HG02884 (cell line): ENCODE measurements at regions not wholly inside any gene's neighbourhood (a gene's known extent, or its start where the extent isn't known, plus 50 kb on each side); places are given as distances from the start of the nearest gene placed in this dataset.
A peak's percentile ranks its signal among the peaks of the same experiment; 100 is the strongest.
"Not testable (repeated sequence)": the region's sequence is repeated elsewhere in the genome, so short reads cannot be mapped to it uniquely, and the experiment has no call there.

Experiments used
- ATAC-seq: cut with Tn5 transposase; IDR thresholded peaks from one replicate; pipeline ENCODE4 v1.9.1; 2021; ENCODE audit warnings: mild to moderate bottlenecking, moderate library complexity; ENCODE audit not compliant: unreplicated experiment

GRCh38 chr1:73859227-73859626 lies 338.7 kb downstream of the LRRIQ3 start:
- no peak for ATAC-seq

GRCh38 chr1:73854527-73854926 lies 343.4 kb downstream of the LRRIQ3 start:
- ATAC-seq = no peak

- no peak for ATAC-seq
Measured at GRCh38 chr1:73842436-73842835, 355.5 kb downstream of the LRRIQ3 start.

- ATAC-seq = no peak
Measured at GRCh38 chr1:73839922-73840321, 358.1 kb downstream of the LRRIQ3 start.

- no peak for ATAC-seq
Measured at GRCh38 chr1:73832276-73833181, 365.4 kb downstream of the LRRIQ3 start.

- not testable (repeated sequence) for ATAC-seq
Measured at GRCh38 chr1:73827283-73827682, 370.7 kb downstream of the LRRIQ3 start.

GRCh38 chr1:73824065-73824464 lies 373.9 kb downstream of the LRRIQ3 start:
- ATAC-seq = no peak

GRCh38 chr1:73821520-73821919 lies 376.5 kb downstream of the LRRIQ3 start:
- ATAC-seq = peak; percentile 67

- ATAC-seq = no peak
Measured at GRCh38 chr1:73820843-73821242, 377.1 kb downstream of the LRRIQ3 start.

GRCh38 chr1:73813716-73814115 lies 384.3 kb downstream of the LRRIQ3 start:
- no peak for ATAC-seq

GRCh38 chr1:73813236-73813635 lies 384.7 kb downstream of the LRRIQ3 start:
- ATAC-seq = no peak

GRCh38 chr1:73811798-73812197 lies 386.2 kb downstream of the LRRIQ3 start:
- ATAC-seq = no peak

GRCh38 chr1:73804935-73805334 lies 393.0 kb downstream of the LRRIQ3 start:
- no peak for ATAC-seq

- ATAC-seq = no peak
Measured at GRCh38 chr1:73803380-73803779, 394.6 kb downstream of the LRRIQ3 start.

- ATAC-seq = no peak
Measured at GRCh38 chr1:73801912-73802429, 396.0 kb downstream of the LRRIQ3 start.

GRCh38 chr1:73800376-73800775 lies 397.6 kb downstream of the LRRIQ3 start:
- no peak for ATAC-seq

GRCh38 chr1:73789965-73790364 lies 408.0 kb downstream of the LRRIQ3 start:
- no peak for ATAC-seq

- no peak for ATAC-seq
Measured at GRCh38 chr1:73784026-73784425, 413.9 kb downstream of the LRRIQ3 start.

- no peak for ATAC-seq
Measured at GRCh38 chr1:73783352-73783751, 414.6 kb downstream of the LRRIQ3 start.

GRCh38 chr1:73782901-73783300 lies 415.1 kb downstream of the LRRIQ3 start:
- ATAC-seq = no peak

GRCh38 chr1:73781251-73781650 lies 416.7 kb downstream of the LRRIQ3 start:
- ATAC-seq = no peak

- no peak for ATAC-seq
Measured at GRCh38 chr1:73778471-73778870, 419.5 kb downstream of the LRRIQ3 start.
